HCT116 (cell line): ENCODE measurements at regions not wholly inside any gene's neighbourhood (a gene's known extent, or its start where the extent isn't known, plus 50 kb on each side); places are given as distances from the start of the nearest gene placed in this dataset.

ENCODE experiments used
- ATAC-seq: fragments of 200-7000 bp; cut with Tn5 transposase; 2 replicates; pipeline ENCODE4 v1.9.1; 2020; ENCODE audit warnings: mild to moderate bottlenecking, moderate library complexity
- BruUV-seq: library from RNA; stranded (reverse); fragments of 400-500 nt; replicated peaks from 2 replicates; lab custom pipeline; 2021; lab: Mats Ljungman, UMichigan
- CTCF ChIA-PET: fragments of 300-600 bp; sonication (Branson Sonifier 250); formaldehyde crosslinking; loops from one replicate; lab custom pipeline; 2021; ENCODE audit warnings: antibody characterized with exemption; lab: Charles Lee
- POLR2A ChIA-PET: fragments of 300-600, 350-600 bp; sonication (Branson Sonifier 250); formaldehyde crosslinking; loops from one replicate; lab custom pipeline; 2021; ENCODE audit warnings: antibody characterized with exemption; lab: Charles Lee
- RAD21 ChIA-PET, 2 experiments: fragments of 300-600 bp; sonication (Branson Sonifier 250); formaldehyde crosslinking; loops; one replicate each; lab custom pipeline; 2023; ENCODE audit warnings: low total read pairs in 2 of 2; ENCODE audit not compliant: uncharacterized antibody in 2 of 2, unreplicated experiment in 2 of 2, low non-redundant PET in 1 of 2; lab: Charles Lee
- DNase-seq: peaks from one replicate; pipeline ENCODE4 v3.0.0-alpha.2; 2010; ENCODE audit warnings: low read depth, low spot score
- H2AFZ ChIP-seq: fragments of 200-600 bp; shearing (Covaris generic), sonication (generic); 2 replicates; pipeline ENCODE4 v1.6.1; 2017; ENCODE audit warnings: low read depth, mixed run types, mixed read lengths, antibody characterized with exemption, low read length; ENCODE audit not compliant: poor library complexity, severe bottlenecking
- H3K27ac ChIP-seq: 2 replicates; pipeline ENCODE4 v1.5.1; 2012; ENCODE audit warnings: low read depth, low read length
- H3K27me3 ChIP-seq: fragments of 200-600 bp; sonication (generic); 2 replicates; pipeline ENCODE4 v1.6.1; 2016; ENCODE audit warnings: mixed run types, low read length, mixed read lengths; ENCODE audit not compliant: insufficient read depth
- H3K36me3 ChIP-seq, 2 experiments: fragments of 200-500 bp in 1 of 2; fragments of 200-600 bp in 1 of 2; sonication (Bioruptor generic) in 1 of 2; sonication (generic) in 1 of 2; 2 replicates each; pipeline versions ENCODE4 v1.5.1 to v1.6.1; 2014 to 2016; ENCODE audit warnings: low read length in 2 of 2, inconsistent platforms in 1 of 2, mixed read lengths in 1 of 2, mixed run types in 1 of 2; ENCODE audit not compliant: insufficient read depth in 2 of 2, control insufficient read depth in 1 of 2
- H3K4me1 ChIP-seq, 2 experiments: fragments of 200-600 bp in 1 of 2; sonication (generic) in 1 of 2; 2 replicates each; pipeline versions ENCODE4 v1.5.1 to v1.6.1; 2012 to 2017; ENCODE audit warnings: low read length in 2 of 2, inconsistent platforms in 1 of 2, mild to moderate bottlenecking in 1 of 2, mixed read lengths in 1 of 2, mixed run types in 1 of 2, moderate library complexity in 1 of 2; ENCODE audit not compliant: insufficient read depth in 2 of 2, control insufficient read depth in 1 of 2
- H3K4me2 ChIP-seq: fragments of 200-600 bp; sonication (generic); 2 replicates; pipeline ENCODE4 v1.6.1; 2017; ENCODE audit warnings: mixed run types, low read length, mixed read lengths
- H3K4me3 ChIP-seq, 2 experiments: fragments of 200-600 bp in 1 of 2; sonication (generic) in 1 of 2; replicated peaks in 1 of 2; 2 replicates each; pipeline ENCODE4 v1.5.1; 2011 to 2016; ENCODE audit warnings: low read length in 2 of 2, control low read depth in 1 of 2, low read depth in 1 of 2, mild to moderate bottlenecking in 1 of 2, mixed read lengths in 1 of 2, mixed run types in 1 of 2
- H3K79me2 ChIP-seq: fragments of 200-600 bp; sonication (generic); 2 replicates; pipeline ENCODE4 v1.6.1; 2017; ENCODE audit warnings: mild to moderate bottlenecking, mixed run types, low read length, moderate library complexity, mixed read lengths; ENCODE audit not compliant: insufficient read depth
- H3K9ac ChIP-seq: fragments of 200-600 bp; sonication (generic); 2 replicates; pipeline ENCODE4 v1.6.1; 2016; ENCODE audit warnings: low read length, mixed read lengths
- H3K9me2 ChIP-seq: fragments of 200-600 bp; sonication (generic), shearing (Covaris generic); 2 replicates; pipeline ENCODE4 v1.6.1; 2017; ENCODE audit warnings: mixed run types, mild to moderate bottlenecking, moderate library complexity; ENCODE audit not compliant: insufficient read depth
- H3K9me3 ChIP-seq, 2 experiments: fragments of 200-500 bp in 1 of 2; fragments of 200-600 bp in 1 of 2; sonication (Bioruptor generic) in 1 of 2; sonication (generic) in 1 of 2; 2 replicates each; pipeline ENCODE4 v1.6.1; 2014 to 2017; ENCODE audit warnings: low read length in 2 of 2, mixed read lengths in 2 of 2, inconsistent platforms in 1 of 2, low read depth in 1 of 2, mild to moderate bottlenecking in 1 of 2, mixed run types in 1 of 2, moderate library complexity in 1 of 2; ENCODE audit not compliant: control insufficient read depth in 1 of 2, insufficient read depth in 1 of 2
- H4K20me1 ChIP-seq: fragments of 200-600 bp; sonication (generic), shearing (Covaris generic); 2 replicates; pipeline ENCODE4 v1.6.1; 2017; ENCODE audit warnings: mixed run types, mild to moderate bottlenecking, moderate library complexity; ENCODE audit not compliant: insufficient read depth
- CEBPB ChIP-seq: IDR thresholded peaks from 2 replicates; pipeline ENCODE4 v1.6.1; 2012; ENCODE audit warnings: low read depth
- ELF1 ChIP-seq: IDR thresholded peaks from 2 replicates; pipeline ENCODE4 v1.6.1; 2012; ENCODE audit warnings: low read depth, borderline replicate concordance
- EZH2 ChIP-seq: fragments of 200-600 bp; sonication (generic); IDR thresholded peaks from 2 replicates; pipeline ENCODE4 v1.6.1; 2017; ENCODE audit warnings: antibody characterized with exemption, mixed run types
- EZH2phosphoT487 ChIP-seq: fragments of 200-600 bp; IDR thresholded peaks from 2 replicates; pipeline ENCODE4 v1.6.1; 2018; ENCODE audit warnings: antibody characterized with exemption, borderline replicate concordance
- FOSL1 ChIP-seq: IDR thresholded peaks from 2 replicates; pipeline ENCODE4 v1.6.1; 2012; ENCODE audit warnings: low read depth
- JUND ChIP-seq: IDR thresholded peaks from 2 replicates; pipeline ENCODE4 v1.6.1; 2012
- POLR2A ChIP-seq: IDR thresholded peaks from 2 replicates; pipeline ENCODE4 v1.7.0; 2011; ENCODE audit warnings: borderline replicate concordance; ENCODE audit not compliant: insufficient read depth, insufficient read length; ENCODE audit errors: extremely low read depth
- POLR2AphosphoS5 ChIP-seq: IDR thresholded peaks from 2 replicates; pipeline ENCODE4 v1.6.1; 2011; ENCODE audit warnings: mild to moderate bottlenecking, low read depth, low read length, moderate library complexity
- SIN3A ChIP-seq: IDR thresholded peaks from 2 replicates; pipeline ENCODE4 v1.6.1; 2012; ENCODE audit warnings: low read depth
- SP1 ChIP-seq: IDR thresholded peaks from 2 replicates; pipeline ENCODE4 v1.6.1; 2012; ENCODE audit warnings: low read depth
- SRF ChIP-seq: IDR thresholded peaks from 2 replicates; pipeline ENCODE4 v1.6.1; 2012; ENCODE audit warnings: low read depth
- TCF7L2 ChIP-seq: IDR thresholded peaks from 2 replicates; pipeline ENCODE4 v1.7.0; 2011; ENCODE audit warnings: borderline replicate concordance, inconsistent platforms; ENCODE audit not compliant: insufficient read depth, insufficient read length; ENCODE audit errors: extremely low read depth
- ZFX ChIP-seq: fragments of 450-650 bp; IDR thresholded peaks from 2 replicates; pipeline ENCODE4 v1.6.1; 2017
- ZNF274 ChIP-seq: fragments of 200-500 bp; sonication (Bioruptor generic); IDR thresholded peaks from 2 replicates; pipeline ENCODE4 v1.6.1; 2014; ENCODE audit warnings: mild to moderate bottlenecking, low read depth, low read length, inconsistent platforms
- intact Hi-C: fragments of 100-400 bp; cut with micrococcal nuclease; formaldehyde crosslinking; loops from 2 replicates; pipeline ENCODE4 v1.10.0; 2022
- TF ChIP-seq, protein P1 (sequence below): IDR thresholded peaks from 2 replicates; pipeline ENCODE4 v1.6.1; 2012
- TF ChIP-seq, protein P2 (sequence below): IDR thresholded peaks from 2 replicates; pipeline ENCODE4 v1.6.1; 2011; ENCODE audit warnings: mild to moderate bottlenecking, low read length, moderate library complexity; ENCODE audit not compliant: insufficient replicate concordance; ENCODE audit errors: extremely low read depth
- TF ChIP-seq, protein P3 (sequence below): IDR thresholded peaks from 2 replicates; pipeline ENCODE4 v1.6.1; 2012
- TF ChIP-seq, protein P4 (sequence below), 3 experiments: fragments of 200-600 bp in 1 of 3; sonication (generic) in 1 of 3; IDR thresholded peaks in 2 of 3; conservative IDR thresholded peaks in 1 of 3; 2 replicates each; pipeline ENCODE4 v1.5.1; 2012 to 2017; ENCODE audit warnings: low read depth in 2 of 3, low read length in 2 of 3, antibody characterized with exemption in 1 of 3, borderline replicate concordance in 1 of 3, control low read depth in 1 of 3, mild to moderate bottlenecking in 1 of 3, mixed read lengths in 1 of 3, mixed run types in 1 of 3, moderate library complexity in 1 of 3; ENCODE audit not compliant: insufficient read depth in 1 of 3

DNA sequence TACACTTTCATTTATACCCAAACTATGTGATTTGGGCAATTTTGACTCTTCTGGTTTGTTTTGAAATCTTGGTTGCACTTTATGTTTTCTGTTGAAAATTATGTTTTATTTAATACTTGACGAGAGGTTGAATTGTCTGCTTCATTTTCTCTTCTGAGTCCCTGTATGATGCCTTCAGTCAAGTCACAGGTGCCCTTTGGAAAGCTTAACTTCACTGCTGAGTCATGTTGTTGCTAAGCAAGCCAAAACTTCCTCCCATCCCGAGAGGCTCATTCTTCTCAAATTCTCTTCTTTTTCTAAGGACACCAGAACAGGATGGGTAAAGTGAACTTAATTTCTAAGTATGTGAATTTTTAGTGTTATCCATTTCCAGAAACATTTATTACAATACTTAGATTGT is 455.3 kb upstream of the PTGER4 start:
- Histone ChIP-seq H3K4me3 (no peak overlapping the region), H3K4me2 (no peak overlapping the region), H3K79me2 (no peaks in the 10 kb centered on the region), H3K36me3 (no peaks in the 10 kb centered on the region), H3K9ac (no peak overlapping the region), H3K9me3 (no peaks in the 10 kb centered on the region), H3K27me3 (no peaks in the 10 kb centered on the region), H2AFZ (no peak overlapping the region), H4K20me1 (no peaks in the 10 kb centered on the region), H3K27ac (no peak overlapping the region), H3K4me1 (no peaks in the 10 kb centered on the region), H3K9me2 (no peaks in the 10 kb centered on the region)
- ATAC-seq (no peak), DNase-seq (no peak)
- RAD21 ChIA-PET = no interaction called here
- POLR2A ChIA-PET = no interaction called here
- CTCF ChIA-PET = no interaction called here
- intact Hi-C loops = no loop called here
- no peak for TF ChIP-seq FOSL1
- TF ChIP-seq, protein P1, sequence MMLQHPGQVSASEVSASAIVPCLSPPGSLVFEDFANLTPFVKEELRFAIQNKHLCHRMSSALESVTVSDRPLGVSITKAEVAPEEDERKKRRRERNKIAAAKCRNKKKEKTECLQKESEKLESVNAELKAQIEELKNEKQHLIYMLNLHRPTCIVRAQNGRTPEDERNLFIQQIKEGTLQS = no peak
- TF ChIP-seq JUND = no peak
- no peak for TF ChIP-seq SRF
- TF ChIP-seq SIN3A = no peak
- no peak for TF ChIP-seq TCF7L2
- TF ChIP-seq EZH2 = no peak
- no TSS peak for BruUV-seq

DNA sequence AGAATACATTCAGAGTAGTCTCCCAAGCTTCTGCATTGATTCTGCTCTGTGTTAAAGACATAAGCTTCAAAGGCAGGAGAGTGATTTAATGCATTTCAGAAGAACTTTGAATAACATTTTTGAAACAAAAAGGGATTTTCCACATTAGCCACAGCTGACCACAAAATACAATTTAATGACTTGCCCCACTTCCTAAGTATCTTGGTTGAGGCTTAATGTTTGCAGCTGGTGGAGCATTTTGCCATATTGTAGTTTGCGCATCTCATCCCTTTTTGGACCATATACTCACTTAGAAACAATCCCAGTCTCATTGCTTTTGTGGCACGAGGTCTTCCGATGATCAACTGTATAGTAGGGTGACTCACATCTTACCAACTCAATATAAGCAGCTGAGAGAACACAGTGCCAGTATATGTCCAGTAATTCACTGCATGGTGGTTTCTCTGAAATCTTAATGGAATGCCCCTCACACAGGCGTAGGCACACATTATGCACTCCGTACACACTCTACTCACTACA is 455.8 kb upstream of the PTGER4 start:
- no peaks in the 10 kb centered on the region for H3K79me2 ChIP-seq
- TF ChIP-seq ZFX = no peak
- no peak for TF ChIP-seq POLR2A
- TF ChIP-seq ELF1 = no peak
- TF ChIP-seq ZNF274 = no peak
- no peak for TF ChIP-seq POLR2AphosphoS5
- no peak for TF ChIP-seq JUND
- TF ChIP-seq, protein P2, sequence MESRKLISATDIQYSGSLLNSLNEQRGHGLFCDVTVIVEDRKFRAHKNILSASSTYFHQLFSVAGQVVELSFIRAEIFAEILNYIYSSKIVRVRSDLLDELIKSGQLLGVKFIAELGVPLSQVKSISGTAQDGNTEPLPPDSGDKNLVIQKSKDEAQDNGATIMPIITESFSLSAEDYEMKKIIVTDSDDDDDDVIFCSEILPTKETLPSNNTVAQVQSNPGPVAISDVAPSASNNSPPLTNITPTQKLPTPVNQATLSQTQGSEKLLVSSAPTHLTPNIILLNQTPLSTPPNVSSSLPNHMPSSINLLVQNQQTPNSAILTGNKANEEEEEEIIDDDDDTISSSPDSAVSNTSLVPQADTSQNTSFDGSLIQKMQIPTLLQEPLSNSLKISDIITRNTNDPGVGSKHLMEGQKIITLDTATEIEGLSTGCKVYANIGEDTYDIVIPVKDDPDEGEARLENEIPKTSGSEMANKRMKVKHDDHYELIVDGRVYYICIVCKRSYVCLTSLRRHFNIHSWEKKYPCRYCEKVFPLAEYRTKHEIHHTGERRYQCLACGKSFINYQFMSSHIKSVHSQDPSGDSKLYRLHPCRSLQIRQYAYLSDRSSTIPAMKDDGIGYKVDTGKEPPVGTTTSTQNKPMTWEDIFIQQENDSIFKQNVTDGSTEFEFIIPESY = no peak
- no peak for TF ChIP-seq SP1
- TF ChIP-seq, protein P1 = no peak
- TF ChIP-seq, protein P3, sequence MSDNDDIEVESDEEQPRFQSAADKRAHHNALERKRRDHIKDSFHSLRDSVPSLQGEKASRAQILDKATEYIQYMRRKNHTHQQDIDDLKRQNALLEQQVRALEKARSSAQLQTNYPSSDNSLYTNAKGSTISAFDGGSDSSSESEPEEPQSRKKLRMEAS = no peak
- TF ChIP-seq SIN3A = no peak
- no peak for TF ChIP-seq CEBPB
- TF ChIP-seq, protein P4, sequence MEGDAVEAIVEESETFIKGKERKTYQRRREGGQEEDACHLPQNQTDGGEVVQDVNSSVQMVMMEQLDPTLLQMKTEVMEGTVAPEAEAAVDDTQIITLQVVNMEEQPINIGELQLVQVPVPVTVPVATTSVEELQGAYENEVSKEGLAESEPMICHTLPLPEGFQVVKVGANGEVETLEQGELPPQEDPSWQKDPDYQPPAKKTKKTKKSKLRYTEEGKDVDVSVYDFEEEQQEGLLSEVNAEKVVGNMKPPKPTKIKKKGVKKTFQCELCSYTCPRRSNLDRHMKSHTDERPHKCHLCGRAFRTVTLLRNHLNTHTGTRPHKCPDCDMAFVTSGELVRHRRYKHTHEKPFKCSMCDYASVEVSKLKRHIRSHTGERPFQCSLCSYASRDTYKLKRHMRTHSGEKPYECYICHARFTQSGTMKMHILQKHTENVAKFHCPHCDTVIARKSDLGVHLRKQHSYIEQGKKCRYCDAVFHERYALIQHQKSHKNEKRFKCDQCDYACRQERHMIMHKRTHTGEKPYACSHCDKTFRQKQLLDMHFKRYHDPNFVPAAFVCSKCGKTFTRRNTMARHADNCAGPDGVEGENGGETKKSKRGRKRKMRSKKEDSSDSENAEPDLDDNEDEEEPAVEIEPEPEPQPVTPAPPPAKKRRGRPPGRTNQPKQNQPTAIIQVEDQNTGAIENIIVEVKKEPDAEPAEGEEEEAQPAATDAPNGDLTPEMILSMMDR (IDR thresholded peaks at IDR 0.05 in 2 of 3, conservative IDR thresholded peaks at IDR 0.05 in 1 of 3; ENCODE audit: borderline replicate concordance in 1 of 3, insufficient read depth in 1 of 3, low read depth in 2 of 3, low read length in 2 of 3) = no peak
- no peak for TF ChIP-seq EZH2phosphoT487
- no peak for TF ChIP-seq SRF
- no peaks in the 10 kb centered on the region for H3K9me3 ChIP-seq
- H3K4me1 ChIP-seq = no peaks in the 10 kb centered on the region
- H3K4me3 ChIP-seq = no peak overlapping the region
- H3K9me2 ChIP-seq = no peaks in the 10 kb centered on the region
- CTCF ChIA-PET = no interaction called here
- POLR2A ChIA-PET = no interaction called here
- H3K9ac ChIP-seq = no peak overlapping the region
- no peaks in the 10 kb centered on the region for H3K36me3 ChIP-seq
- no peaks in the 10 kb centered on the region for H3K27me3 ChIP-seq
- intact Hi-C loops = no loop called here
- no peak overlapping the region for H2AFZ ChIP-seq
- no peak overlapping the region for H3K27ac ChIP-seq
- BruUV-seq = no TSS peak
- H4K20me1 ChIP-seq = no peaks in the 10 kb centered on the region
- RAD21 ChIA-PET = no interaction called here
- ATAC-seq (no peak), DNase-seq (no peak)
- H3K4me2 ChIP-seq = no peak overlapping the region
